SK-N-SH (cell line): ENCODE measurements at regions not wholly inside any gene's neighbourhood (a gene's known extent, or its start where the extent isn't known, plus 50 kb on each side); places are given as distances from the start of the nearest gene placed in this dataset.

Experiments
- CTCF ChIA-PET: fragments of 300-600, 350-600 bp; formaldehyde crosslinking; extraction: SDS; loops from one replicate; lab custom pipeline; 2021; lab: Yijun Ruan, JAX
- POLR2A ChIA-PET: fragments of 350-600 bp; sonication (Branson Sonifier 250); formaldehyde crosslinking; extraction: SDS; loops from one replicate; lab custom pipeline; 2020; ENCODE audit warnings: antibody characterized with exemption, inconsistent platforms; lab: Yijun Ruan, JAX
- DNase-seq: peaks from one replicate; pipeline ENCODE4 v3.0.0; 2012
- H2AFZ ChIP-seq: fragments of 200-600 bp; sonication (generic); 2 replicates; pipeline ENCODE4 v1.8.1; 2016; ENCODE audit warnings: antibody characterized with exemption, mild to moderate bottlenecking, low read depth
- H3F3A ChIP-seq: fragments of 200-600 bp; sonication (generic); replicated peaks from 2 replicates; pipeline ENCODE3; 2016; ENCODE audit warnings: antibody characterized with exemption, mild to moderate bottlenecking; ENCODE audit not compliant: insufficient read depth
- H3K27ac ChIP-seq, 2 experiments: fragments of 200-500 bp in 1 of 2; fragments of 200-600 bp in 1 of 2; sonication (Bioruptor generic) in 1 of 2; sonication (generic), shearing (Covaris generic) in 1 of 2; 2 replicates each; pipeline versions ENCODE4 v1.5.1 to v1.6.1; 2014 to 2016; ENCODE audit warnings: low read depth in 2 of 2, inconsistent platforms in 1 of 2, low read length in 1 of 2, mild to moderate bottlenecking in 1 of 2, mixed read lengths in 1 of 2
- H3K27me3 ChIP-seq: fragments of 200-600 bp; sonication (generic), shearing (Covaris generic); 2 replicates; pipeline ENCODE4 v1.6.1; 2016; ENCODE audit warnings: mixed run types; ENCODE audit not compliant: insufficient read depth
- H3K36me3 ChIP-seq, 2 experiments: fragments of 200-500 bp in 1 of 2; fragments of 200-600 bp in 1 of 2; sonication (Bioruptor generic) in 1 of 2; sonication (generic) in 1 of 2; replicated peaks in 1 of 2; 2 replicates each; pipeline versions ENCODE3 to v1.5.1; 2014 to 2016; ENCODE audit warnings: low read length in 1 of 2, mild to moderate bottlenecking in 1 of 2; ENCODE audit not compliant: insufficient read depth in 2 of 2, control insufficient read depth in 1 of 2
- H3K4me1 ChIP-seq, 2 experiments: fragments of 200-500 bp in 1 of 2; fragments of 200-600 bp in 1 of 2; sonication (Bioruptor generic) in 1 of 2; sonication (generic), shearing (Covaris generic) in 1 of 2; 2 replicates each; pipeline versions ENCODE4 v1.5.1 to v1.6.1; 2014 to 2016; ENCODE audit warnings: low read depth in 1 of 2, low read length in 1 of 2, mixed run types in 1 of 2; ENCODE audit not compliant: insufficient read depth in 2 of 2, control insufficient read depth in 1 of 2
- H3K4me2 ChIP-seq: fragments of 200-600 bp; sonication (generic), shearing (Covaris generic); 2 replicates; pipeline ENCODE4 v1.6.1; 2017; ENCODE audit warnings: mixed run types
- H3K4me3 ChIP-seq, 2 experiments: fragments of 200-500 bp in 1 of 2; fragments of 200-600 bp in 1 of 2; sonication (Bioruptor generic) in 1 of 2; sonication (generic), shearing (Covaris generic) in 1 of 2; 2 replicates each; pipeline versions ENCODE4 v1.5.1 to v1.8.1; 2014 to 2016; ENCODE audit warnings: low read depth in 2 of 2, inconsistent platforms in 1 of 2, low read length in 1 of 2, mild to moderate bottlenecking in 1 of 2, mixed read lengths in 1 of 2, moderate library complexity in 1 of 2
- H3K79me2 ChIP-seq: fragments of 200-600 bp; sonication (generic); 2 replicates; pipeline ENCODE4 v1.8.1; 2017; ENCODE audit warnings: mild to moderate bottlenecking; ENCODE audit not compliant: insufficient read depth
- H3K9ac ChIP-seq: fragments of 200-600 bp; sonication (generic); 2 replicates; pipeline ENCODE4 v1.6.1; 2017; ENCODE audit warnings: mixed run types
- H3K9me2 ChIP-seq: fragments of 200-600 bp; sonication (generic); 2 replicates; pipeline ENCODE4 v1.6.1; 2017; ENCODE audit warnings: mixed run types
- H3K9me3 ChIP-seq: fragments of 200-600 bp; sonication (generic); 2 replicates; pipeline ENCODE4 v1.6.1; 2017; ENCODE audit warnings: mixed run types, mild to moderate bottlenecking, moderate library complexity
- H4K20me1 ChIP-seq: fragments of 200-600 bp; sonication (generic); 2 replicates; pipeline ENCODE4 v1.6.1; 2017; ENCODE audit warnings: mild to moderate bottlenecking, mixed run types; ENCODE audit not compliant: insufficient read depth
- ELF1 ChIP-seq: IDR thresholded peaks from 2 replicates; pipeline ENCODE4 v1.4.0; 2012
- EZH2phosphoT487 ChIP-seq: fragments of 200-600 bp; sonication (generic); IDR thresholded peaks from 2 replicates; pipeline ENCODE4 v1.6.1; 2017; ENCODE audit warnings: low read depth, mixed run types, mild to moderate bottlenecking, antibody characterized with exemption, moderate library complexity, borderline replicate concordance
- GABPA ChIP-seq: IDR thresholded peaks from 2 replicates; pipeline ENCODE4 v1.4.0; 2012; ENCODE audit warnings: low read depth, mild to moderate bottlenecking
- JUND ChIP-seq: IDR thresholded peaks from 2 replicates; pipeline ENCODE4 v1.4.0; 2012
- MEF2A ChIP-seq: IDR thresholded peaks from 2 replicates; pipeline ENCODE4 v1.4.0; 2012; ENCODE audit warnings: low read depth, borderline replicate concordance
- MXI1 ChIP-seq: IDR thresholded peaks from 2 replicates; pipeline ENCODE4 v1.6.1; 2012; ENCODE audit warnings: mild to moderate bottlenecking, low read depth, low read length, improper control_type of control experiment
- POLR2AphosphoS5 ChIP-seq: IDR thresholded peaks from 2 replicates; pipeline ENCODE4 v1.6.1; 2012; ENCODE audit warnings: low read depth, low read length
- RAD21 ChIP-seq: IDR thresholded peaks from 2 replicates; pipeline ENCODE4 v1.6.1; 2012; ENCODE audit warnings: mild to moderate bottlenecking, low read length
- RCOR1 ChIP-seq: fragments of 150-350 bp; IDR thresholded peaks from 2 replicates; pipeline ENCODE4 v1.6.1; 2017; ENCODE audit warnings: antibody characterized with exemption, low read length
- SMC3 ChIP-seq: IDR thresholded peaks from 2 replicates; pipeline ENCODE4 v1.6.1; 2012; ENCODE audit warnings: low read depth, low read length, improper control_type of control experiment
- TAF1 ChIP-seq: IDR thresholded peaks from 2 replicates; pipeline ENCODE4 v1.6.1; 2012; ENCODE audit warnings: low read depth, mild to moderate bottlenecking, low read length, moderate library complexity, borderline replicate concordance
- whole genome bisulfite sequencing: methylation state at CpG from one replicate; pipeline ENCODE4 v1.1.6; 2017; ENCODE audit warnings: low lambda C conversion rate; 5-methylcytosine and 5-hydroxymethylcytosine counted together
- TF ChIP-seq, protein P1 (sequence below): IDR thresholded peaks from 2 replicates; pipeline ENCODE4; 2012
- TF ChIP-seq, protein P2 (sequence below): IDR thresholded peaks from 2 replicates; pipeline ENCODE4 v1.4.0; 2012; ENCODE audit warnings: low read depth, borderline replicate concordance
- TF ChIP-seq, protein P3 (sequence below): fragments of 150-350 bp; IDR thresholded peaks from 2 replicates; pipeline ENCODE4 v1.6.1; 2016; ENCODE audit warnings: mild to moderate bottlenecking, low read depth, low read length

DNA sequence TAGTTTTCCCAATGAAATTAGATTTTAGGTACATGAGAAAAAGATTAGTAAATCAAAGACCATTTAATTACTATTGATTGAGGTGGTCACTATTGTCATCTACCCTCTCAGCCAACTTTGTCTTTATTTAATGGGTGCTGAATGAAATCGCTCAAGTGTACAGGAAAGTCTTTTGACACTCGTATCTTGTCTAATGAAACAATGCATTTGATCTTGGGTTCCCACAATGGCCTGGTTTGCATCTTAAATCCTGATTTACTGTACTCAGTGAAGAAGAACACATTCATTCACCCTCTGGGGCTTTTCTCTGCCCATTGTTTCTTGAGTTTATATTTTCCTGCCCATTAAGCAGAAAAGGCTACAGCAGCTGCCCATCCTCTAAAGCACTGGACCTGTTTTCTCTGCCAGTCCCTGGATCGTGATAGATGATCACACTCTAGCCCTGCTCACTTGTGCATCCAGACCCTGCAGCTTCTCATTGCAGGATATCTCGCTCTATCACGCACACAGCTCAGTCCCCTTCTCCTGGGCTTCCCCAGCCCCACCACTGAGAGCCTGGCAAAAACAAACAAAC lies 1369.3 kb downstream of the AACS start:
- no peak overlapping the region for H3K4me2 ChIP-seq
- ChIA-PET CTCF (interaction anchor here (0.7 kb wide), 1 partner anchor 120 kb away, joined by 3 read pairs; no protein-coding TSS in a partner anchor), POLR2A (no interaction called here)
- WGBS, result 59% methylated on average over 5 of the region's 5 CpGs
- H3K4me1 ChIP-seq, result peaks cover 0 to 3% of the 10 kb centered on the region in 2 experiments; a peak in 1 of 4 replicates
- no peak overlapping the region for H3K27ac ChIP-seq
- no peaks in the 10 kb centered on the region for H3K27me3 ChIP-seq
- no peak overlapping the region for H3K9ac ChIP-seq
- no peak for TF ChIP-seq RCOR1
- no peak for TF ChIP-seq TAF1
- TF ChIP-seq GABPA, result no peak
- no peak for TF ChIP-seq MEF2A
- no peak for TF ChIP-seq MXI1
- no peak for TF ChIP-seq POLR2AphosphoS5
- TF ChIP-seq RAD21, result no peak
- no peak for TF ChIP-seq SMC3
- TF ChIP-seq, protein P1, sequence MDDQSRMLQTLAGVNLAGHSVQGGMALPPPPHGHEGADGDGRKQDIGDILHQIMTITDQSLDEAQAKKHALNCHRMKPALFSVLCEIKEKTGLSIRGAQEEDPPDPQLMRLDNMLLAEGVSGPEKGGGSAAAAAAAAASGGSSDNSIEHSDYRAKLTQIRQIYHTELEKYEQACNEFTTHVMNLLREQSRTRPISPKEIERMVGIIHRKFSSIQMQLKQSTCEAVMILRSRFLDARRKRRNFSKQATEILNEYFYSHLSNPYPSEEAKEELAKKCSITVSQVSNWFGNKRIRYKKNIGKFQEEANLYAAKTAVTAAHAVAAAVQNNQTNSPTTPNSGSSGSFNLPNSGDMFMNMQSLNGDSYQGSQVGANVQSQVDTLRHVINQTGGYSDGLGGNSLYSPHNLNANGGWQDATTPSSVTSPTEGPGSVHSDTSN, result no peak
- TF ChIP-seq, protein P2, sequence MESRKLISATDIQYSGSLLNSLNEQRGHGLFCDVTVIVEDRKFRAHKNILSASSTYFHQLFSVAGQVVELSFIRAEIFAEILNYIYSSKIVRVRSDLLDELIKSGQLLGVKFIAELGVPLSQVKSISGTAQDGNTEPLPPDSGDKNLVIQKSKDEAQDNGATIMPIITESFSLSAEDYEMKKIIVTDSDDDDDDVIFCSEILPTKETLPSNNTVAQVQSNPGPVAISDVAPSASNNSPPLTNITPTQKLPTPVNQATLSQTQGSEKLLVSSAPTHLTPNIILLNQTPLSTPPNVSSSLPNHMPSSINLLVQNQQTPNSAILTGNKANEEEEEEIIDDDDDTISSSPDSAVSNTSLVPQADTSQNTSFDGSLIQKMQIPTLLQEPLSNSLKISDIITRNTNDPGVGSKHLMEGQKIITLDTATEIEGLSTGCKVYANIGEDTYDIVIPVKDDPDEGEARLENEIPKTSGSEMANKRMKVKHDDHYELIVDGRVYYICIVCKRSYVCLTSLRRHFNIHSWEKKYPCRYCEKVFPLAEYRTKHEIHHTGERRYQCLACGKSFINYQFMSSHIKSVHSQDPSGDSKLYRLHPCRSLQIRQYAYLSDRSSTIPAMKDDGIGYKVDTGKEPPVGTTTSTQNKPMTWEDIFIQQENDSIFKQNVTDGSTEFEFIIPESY, result no peak
- TF ChIP-seq ELF1, result no peak
- TF ChIP-seq EZH2phosphoT487, result no peak
- TF ChIP-seq, protein P3, sequence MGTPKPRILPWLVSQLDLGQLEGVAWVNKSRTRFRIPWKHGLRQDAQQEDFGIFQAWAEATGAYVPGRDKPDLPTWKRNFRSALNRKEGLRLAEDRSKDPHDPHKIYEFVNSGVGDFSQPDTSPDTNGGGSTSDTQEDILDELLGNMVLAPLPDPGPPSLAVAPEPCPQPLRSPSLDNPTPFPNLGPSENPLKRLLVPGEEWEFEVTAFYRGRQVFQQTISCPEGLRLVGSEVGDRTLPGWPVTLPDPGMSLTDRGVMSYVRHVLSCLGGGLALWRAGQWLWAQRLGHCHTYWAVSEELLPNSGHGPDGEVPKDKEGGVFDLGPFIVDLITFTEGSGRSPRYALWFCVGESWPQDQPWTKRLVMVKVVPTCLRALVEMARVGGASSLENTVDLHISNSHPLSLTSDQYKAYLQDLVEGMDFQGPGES, result no peak
- H3K79me2 ChIP-seq, result no peaks in the 10 kb centered on the region
- H3K4me3 ChIP-seq, result no peak overlapping the region
- no peak for DNase-seq
- no peaks in the 10 kb centered on the region for H3K9me2 ChIP-seq
- H3F3A ChIP-seq, result no peaks in the 10 kb centered on the region
- H3K36me3 ChIP-seq, result no peaks in the 10 kb centered on the region
- no peak overlapping the region for H2AFZ ChIP-seq
- no peaks in the 10 kb centered on the region for H3K9me3 ChIP-seq
- H4K20me1 ChIP-seq, result no peaks in the 10 kb centered on the region

DNA sequence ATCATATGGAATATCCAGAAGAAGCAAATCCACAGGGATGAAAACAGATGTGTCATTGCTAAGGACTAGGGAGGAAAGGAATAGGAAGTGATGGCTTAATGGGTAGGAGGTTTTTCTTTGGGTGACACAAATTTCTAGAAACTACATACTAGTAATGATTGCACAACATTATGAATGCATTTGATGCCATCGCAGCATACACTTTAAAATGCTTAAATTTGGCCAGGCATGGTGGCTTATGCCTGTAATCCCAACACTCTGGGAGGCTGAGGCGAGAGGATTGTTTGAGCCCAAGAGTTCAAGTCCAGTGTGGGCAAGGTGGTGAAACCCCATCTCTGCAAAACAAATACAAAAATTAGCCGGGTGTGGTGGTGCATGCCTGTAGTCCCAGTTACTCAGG lies 1370.8 kb downstream of the AACS start:
- ChIA-PET CTCF (no interaction called here), POLR2A (no interaction called here)
- 81% methylated on average over 3 of the region's 3 CpGs for WGBS
- DNase-seq, result no peak
- no peaks in the 10 kb centered on the region for H3F3A ChIP-seq
- H2AFZ ChIP-seq, result no peak overlapping the region
- no peaks in the 10 kb centered on the region for H3K79me2 ChIP-seq
- H3K9me2 ChIP-seq, result no peaks in the 10 kb centered on the region
- no peak overlapping the region for H3K4me3 ChIP-seq
- no peak overlapping the region for H3K9ac ChIP-seq
- no peaks in the 10 kb centered on the region for H4K20me1 ChIP-seq
- no peaks in the 10 kb centered on the region for H3K4me1 ChIP-seq
- no peaks in the 10 kb centered on the region for H3K27me3 ChIP-seq
- TF ChIP-seq RAD21 (no peak), JUND (no peak)
- H3K4me2 ChIP-seq, result no peak overlapping the region
- H3K9me3 ChIP-seq, result no peaks in the 10 kb centered on the region
- no peak overlapping the region for H3K27ac ChIP-seq
- H3K36me3 ChIP-seq, result no peaks in the 10 kb centered on the region
